Activated CD4-positive, CD25-positive, alpha-beta regulatory T cell treated with anti-CD3 and anti-CD28 coated beads, Interleukin-2, amount 50 U/mL, for 24 hours (primary cell): ENCODE measurements at regions not wholly inside any gene's neighbourhood (a gene's known extent, or its start where the extent isn't known, plus 50 kb on each side); places are given as distances from the start of the nearest gene placed in this dataset.

Experiments used
- ATAC-seq, 2 donors: fragments of 150-1000 bp; cut with Tn5 transposase; one replicate each; pipeline ENCODE4 v1.10.0; 2021; ENCODE audit warnings: mild to moderate bottlenecking in 1 of 2, moderate library complexity in 1 of 2

DNA sequence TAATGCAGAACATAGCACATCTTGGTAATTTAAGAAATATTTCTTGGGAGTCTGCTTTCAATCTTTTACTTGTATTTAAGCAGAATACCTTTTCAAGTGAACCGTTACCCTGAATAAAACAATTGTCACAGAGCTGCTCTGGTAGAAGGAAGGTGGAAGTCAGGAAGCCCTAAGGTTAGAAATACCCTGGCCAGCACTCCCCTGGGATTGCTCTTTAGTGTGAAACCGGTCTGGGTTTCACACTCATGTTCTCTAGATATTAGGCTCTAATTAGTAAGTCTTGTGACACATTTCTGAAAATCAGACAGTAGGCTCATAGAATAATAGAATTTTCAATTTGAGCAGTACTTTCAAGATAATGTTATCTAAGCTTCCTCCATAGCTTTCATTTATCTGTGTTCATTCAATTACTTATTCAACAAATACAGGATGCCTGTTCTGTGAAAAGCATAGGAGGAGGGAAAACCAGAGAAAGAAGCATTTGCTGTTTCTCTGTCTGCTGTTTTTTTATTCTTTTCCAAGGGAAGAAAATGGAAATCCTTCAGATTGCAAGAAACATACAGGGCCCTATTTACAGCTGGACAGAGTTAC, 825.5 kb downstream of the TLR4 start:
- ATAC-seq, result no peak

DNA sequence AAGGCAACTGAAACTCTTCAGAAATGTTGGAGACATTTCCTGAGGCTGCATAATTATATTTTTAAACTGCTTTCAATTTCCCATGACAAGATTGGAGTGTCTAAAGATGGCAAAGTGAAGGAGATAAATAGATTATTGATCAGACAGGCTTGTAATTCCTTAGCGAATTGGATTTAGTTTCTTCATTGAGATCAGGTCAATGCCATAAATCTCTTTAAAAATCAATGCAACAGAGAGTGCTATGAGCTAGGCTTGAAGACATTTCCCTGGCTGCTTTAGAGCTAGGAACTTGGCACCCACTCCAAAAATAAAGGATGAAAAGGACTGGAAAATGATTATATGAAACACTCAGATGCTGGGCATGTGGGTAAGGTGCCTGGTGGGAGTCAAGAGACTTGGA, 828.4 kb downstream of the TLR4 start:
- no peak for ATAC-seq

DNA sequence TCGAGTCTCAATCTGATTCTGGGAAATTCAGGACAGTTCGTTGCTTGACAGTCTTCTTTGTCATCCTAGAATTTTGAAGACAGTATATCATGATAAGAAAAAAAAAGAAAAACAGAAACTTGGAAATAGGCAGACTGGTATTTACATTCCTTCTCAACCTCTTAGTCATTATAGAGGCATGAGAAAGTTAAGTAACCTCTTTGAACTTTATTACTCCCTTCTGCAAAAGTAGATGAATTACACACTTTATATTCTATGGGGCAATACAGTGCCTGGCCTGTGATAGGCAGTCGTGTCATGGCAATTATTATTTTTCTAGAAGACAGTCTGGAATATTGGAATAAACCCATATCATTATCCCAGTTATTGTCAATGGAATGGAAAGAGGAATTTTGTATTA, 828.9 kb downstream of the TLR4 start:
- no peak for ATAC-seq

DNA sequence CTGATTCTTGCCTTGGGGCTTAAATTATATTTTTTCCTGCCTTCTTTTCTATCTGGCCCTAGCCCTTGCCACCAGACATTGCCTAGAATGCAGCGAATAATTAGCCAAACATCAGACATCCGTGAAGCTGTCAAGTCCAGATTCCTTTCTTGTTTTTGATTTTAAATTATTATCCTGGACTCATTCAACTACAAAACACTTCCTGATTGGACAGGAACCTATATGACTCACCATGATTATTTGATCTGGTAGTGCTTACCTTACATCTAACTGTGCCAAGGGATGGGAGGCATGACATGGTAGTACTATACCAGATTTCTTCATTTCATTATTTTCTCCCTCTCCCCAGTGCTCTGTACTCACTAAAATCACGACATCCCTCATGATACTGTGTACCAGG, 829.6 kb downstream of the TLR4 start:
- no peak for ATAC-seq

DNA sequence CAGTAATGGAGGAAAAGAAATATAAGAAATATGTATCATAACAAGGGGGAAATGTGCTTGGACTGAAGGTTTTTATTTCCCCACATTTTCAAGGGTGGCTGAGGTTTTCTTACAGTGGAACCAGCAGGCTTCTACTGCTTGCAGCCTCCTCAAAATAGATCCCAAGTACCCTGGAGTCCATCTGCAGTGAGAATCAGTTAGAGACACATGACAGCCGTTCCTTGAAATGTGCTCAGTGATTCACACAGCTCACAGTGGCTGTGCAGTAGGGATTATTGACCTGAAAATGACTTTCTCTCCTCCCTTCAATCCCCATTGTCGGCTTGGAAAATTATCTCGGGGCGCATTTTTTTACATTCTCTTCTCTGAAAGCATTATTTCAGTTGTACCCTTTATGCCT, 832.0 kb downstream of the TLR4 start:
- ATAC-seq, result no peak

DNA sequence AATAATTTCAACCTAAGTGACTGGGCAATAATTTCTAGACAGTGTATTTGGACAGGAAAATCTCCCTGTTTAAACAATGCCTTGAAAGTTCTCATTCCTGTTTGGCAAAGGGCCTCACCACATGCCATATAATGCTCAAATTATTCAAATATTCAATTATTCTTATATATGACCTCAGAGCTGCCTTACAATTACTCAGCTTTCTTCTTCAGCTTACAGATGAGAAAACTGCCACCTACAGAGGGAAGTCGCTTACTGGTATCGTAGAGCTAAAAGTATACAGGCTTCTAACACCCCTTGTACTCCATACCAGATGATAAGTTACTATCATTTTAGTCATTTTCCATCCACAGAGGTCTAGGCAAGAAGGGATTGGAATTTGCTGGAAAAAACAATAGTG, 830.3 kb downstream of the BRINP1 start:
- no peak for ATAC-seq

DNA sequence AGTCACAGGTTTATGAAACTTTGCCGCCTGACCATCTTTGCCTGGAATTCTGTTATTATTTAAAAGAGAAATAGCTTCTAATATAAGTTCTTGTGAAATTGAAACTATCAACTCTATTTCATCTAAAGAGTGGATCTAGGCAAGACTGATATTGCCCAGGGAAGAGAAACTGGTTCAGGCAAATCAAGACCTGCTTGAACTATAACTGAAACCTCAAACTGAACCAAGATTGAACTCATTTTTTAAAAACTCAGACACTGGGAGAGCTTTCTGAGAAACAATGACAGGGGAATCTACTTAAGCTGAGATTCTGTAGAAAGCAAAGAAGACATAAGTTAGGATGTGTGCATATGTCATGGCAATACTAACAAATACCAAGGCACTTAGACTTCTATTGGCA, 815.8 kb downstream of the BRINP1 start:
- ATAC-seq, result no peak

DNA sequence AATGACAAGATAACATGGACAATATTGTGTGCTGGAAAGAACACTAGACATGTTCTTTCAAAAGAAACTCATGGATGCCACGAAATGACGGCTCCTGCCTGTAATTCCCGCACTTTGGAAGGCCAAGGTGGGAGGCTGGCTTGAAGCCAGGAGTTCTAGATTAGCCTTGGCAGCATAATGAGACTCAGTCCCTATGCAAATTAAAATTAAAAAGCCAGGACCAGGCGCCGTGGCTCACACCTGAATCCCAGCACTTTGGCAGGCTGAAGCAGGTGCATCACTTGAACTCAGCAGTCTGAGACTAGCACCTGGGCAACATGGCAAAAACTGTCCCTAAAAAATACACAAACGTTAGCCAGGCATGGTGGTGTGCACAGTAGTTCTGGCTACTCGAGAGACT, 814.2 kb downstream of the BRINP1 start:
- ATAC-seq, result no peak

DNA sequence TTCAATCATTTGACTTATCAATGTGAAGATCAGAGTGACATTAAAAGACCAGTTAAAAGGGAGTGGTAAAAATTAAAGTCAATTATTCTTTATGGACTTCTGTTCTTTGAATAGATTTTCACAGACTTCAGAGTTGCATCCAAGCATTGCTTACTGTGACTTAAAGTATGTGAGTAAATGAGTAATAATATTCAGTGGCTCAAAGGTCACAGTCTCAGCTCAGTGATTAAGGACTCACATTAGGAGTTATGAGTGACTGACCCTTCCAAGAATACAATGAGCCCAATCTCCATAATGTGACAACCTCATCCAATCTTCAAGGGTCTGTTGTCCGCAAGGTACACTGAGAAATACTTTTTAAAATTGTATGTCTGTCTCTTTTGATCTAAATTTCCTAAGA, 811.2 kb downstream of the BRINP1 start:
- ATAC-seq, result no peak

DNA sequence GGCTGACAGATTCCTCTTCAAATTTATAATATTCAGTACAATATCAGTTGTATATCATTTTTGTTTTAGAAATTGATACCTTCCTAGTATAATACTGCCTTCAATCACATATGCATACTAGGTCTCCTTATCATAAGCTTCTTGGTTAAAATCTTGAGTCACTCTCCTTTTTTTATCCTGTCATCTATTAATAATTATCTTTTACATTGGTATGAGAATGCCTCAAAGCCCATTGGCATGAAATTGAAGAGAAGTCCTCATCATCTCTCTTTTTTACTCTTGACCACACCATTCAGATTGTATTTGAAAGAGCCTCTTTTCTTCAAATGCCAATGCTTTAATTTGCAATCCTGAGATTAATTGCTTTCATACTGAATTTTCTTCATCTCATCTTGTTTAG, 810.3 kb downstream of the BRINP1 start:
- no peak for ATAC-seq

DNA sequence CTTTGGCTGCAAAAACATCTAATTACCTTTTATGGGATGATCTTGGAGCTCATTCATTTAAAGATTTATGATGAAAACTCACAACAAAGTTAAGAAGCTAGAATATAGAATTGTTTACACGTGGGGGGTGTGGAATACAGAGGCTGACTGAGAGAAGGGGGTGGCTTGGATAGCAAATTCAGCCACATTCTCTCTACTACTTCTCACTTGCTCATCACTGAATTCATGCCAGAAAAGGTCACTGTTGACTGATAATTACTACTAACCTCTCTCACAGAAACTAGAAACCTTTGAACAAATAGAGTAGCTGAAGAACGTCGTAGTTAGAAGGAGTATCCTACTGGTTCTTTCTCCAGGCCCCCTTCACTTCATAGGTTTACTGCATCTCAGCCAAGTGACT, 808.2 kb downstream of the BRINP1 start:
- no peak for ATAC-seq

DNA sequence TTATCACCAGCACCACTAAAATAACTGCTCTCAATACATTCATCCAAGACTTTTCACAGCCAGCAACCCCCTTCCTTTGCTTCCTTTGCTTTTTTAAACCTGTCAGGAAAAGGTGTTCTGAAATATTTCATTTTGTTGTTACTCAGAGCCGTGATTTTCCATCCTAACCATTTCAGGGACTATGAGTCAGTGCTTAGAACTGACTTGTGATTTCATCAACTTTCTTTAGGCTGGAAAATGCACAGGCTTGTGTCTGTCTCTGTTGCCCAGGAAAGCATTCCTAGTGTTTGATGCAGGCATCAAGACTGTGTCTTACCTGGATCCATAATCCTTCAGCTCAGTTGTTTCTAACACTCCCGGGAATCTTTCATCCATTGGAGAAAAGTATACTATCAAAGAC, 805.6 kb downstream of the BRINP1 start:
- no peak for ATAC-seq

DNA sequence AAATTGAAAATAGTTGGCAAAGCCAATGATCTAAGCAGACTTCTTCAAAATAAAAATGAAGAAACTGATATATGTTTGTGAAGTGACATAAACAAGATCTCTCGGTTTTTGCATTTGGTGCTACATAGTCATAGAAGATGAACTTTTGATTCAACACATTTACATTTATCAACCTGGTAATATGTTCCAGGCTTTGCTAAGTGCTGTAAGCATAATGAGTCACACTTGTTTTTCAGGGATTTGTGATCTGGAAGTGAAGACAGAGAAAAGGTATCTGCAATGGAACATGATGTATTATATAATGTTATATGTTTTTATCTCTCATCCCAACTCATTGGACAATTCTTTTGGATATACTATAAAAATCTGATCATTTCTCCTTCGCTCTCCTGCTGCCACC, 801.4 kb downstream of the BRINP1 start:
- no peak for ATAC-seq

DNA sequence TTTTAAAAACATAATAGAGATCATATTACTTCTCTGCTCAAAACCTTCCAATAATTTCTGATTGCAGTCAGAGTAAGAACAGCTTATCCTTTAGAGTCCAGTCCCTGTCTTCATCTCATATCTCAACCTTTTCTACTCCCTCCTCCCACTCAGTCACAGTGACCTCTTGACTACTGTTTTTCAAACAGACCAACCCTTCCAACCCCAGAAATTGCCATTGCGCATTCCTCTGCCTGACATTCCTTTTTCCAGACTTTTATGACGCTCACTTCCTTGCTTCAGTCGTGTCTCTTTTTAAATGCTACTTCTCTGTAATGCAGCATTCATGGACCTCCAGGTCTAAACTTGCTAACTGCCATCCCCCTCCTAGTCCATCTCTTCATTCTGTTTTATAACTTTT, 800.5 kb downstream of the BRINP1 start:
- ATAC-seq, result no peak

DNA sequence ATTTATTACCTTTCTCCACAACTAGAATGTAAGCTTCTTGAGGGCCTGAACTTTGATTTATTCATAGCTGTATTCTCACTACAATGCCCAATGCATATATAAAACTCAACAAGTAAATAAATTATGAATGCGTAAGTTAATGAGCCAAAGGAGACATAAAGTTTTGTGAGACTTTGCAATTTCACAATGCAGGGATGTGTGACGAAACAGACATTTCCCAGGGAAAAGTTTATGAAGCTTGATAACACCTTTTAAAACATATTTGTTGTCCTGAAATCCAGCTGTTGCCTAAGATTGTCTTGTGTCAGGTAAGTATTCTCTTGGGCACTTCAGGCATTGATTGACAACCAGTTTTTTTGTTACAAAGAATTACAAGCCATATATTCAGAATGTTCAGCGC, 800.1 kb downstream of the BRINP1 start:
- no peak for ATAC-seq

DNA sequence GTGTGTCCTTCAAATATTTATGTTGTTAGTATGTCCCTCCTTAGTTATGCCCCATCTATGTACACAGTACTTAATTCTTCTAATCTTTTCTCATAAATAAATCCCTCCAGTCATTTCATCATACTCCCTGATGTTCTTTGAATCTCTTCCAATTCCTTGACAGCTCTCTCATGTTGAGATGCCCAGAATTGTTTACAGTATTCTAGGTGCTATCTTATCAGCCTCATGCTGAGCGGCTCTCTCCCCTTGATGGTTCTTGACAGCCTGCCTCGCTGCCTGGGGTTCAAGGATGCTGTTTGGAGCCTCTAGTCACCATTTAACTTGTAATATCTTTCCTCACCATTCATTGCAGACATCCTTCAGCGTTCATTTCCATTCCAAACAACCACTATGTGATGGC, 799.2 kb downstream of the BRINP1 start:
- no peak for ATAC-seq

DNA sequence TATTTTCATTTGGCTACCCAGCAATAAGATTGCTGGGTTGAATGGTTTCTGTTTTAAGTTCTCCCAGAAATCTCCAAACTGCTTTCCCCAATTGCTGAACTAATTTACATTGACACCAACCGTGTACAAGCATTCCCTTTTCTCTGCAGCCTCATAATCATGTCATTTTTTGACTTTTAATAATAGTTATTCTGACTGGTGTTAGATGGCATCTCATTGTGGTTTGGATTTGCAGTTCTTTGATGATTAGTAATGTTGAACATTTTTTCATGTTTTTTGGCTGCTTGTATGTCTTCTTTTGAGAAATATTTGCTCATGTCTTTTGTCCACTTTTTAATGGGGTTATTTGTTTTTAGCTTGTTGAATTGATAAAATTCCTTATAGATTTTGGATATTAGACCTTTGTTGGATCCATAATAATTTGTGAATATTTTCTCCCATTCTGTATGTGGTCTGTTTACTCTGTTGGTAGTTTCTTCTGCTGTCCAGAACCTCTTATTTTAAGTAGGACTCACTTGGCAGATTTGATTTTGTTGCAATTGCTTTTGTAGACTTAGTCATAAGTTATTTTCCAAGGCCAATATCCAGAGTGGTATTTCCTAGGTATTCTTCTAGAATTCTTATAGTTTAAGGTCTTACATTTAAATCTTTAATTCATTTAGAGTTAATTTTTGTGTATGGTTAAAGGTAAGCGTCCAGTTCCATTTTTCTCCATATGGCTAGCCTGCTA, 793.7 kb downstream of the BRINP1 start:
- no peak for ATAC-seq

DNA sequence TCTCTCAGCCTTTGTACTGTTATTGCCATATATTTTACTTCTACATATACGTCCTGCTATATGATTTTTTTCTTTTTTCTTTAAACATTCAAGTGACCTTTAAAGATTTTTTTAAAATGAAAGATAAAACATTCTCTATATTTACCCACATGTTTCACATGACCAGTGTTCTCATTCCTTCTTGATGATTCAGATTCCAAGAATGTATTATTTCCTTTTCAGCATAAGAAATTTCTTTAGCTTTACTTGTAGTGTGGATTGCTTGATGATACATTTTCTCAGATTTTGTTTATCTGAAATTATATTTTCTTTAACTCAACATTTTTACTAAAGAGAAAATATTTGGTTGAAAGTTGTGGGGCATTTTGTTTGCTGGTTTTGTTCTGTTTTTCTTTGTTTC, 792.1 kb downstream of the BRINP1 start:
- ATAC-seq, result no peak

DNA sequence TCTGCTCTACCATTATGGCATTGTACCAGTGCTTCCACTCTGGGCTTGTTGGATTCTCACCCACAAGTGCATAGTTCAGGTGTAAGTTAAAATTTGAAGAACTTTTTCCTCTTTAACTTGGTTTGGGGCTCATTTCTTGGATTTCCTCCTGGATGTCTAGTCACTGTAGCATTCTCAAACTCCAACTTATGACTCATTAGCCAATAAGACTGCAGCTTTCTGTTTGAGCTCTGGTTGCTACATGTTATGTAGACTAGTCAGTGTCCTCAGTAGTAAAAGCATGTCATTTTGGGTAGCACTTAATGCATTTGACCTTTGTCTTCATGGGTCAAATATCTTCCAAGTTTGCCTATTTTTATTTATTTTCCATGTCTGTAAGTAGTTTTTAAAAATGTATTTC, 790.8 kb downstream of the BRINP1 start:
- ATAC-seq, result no peak

DNA sequence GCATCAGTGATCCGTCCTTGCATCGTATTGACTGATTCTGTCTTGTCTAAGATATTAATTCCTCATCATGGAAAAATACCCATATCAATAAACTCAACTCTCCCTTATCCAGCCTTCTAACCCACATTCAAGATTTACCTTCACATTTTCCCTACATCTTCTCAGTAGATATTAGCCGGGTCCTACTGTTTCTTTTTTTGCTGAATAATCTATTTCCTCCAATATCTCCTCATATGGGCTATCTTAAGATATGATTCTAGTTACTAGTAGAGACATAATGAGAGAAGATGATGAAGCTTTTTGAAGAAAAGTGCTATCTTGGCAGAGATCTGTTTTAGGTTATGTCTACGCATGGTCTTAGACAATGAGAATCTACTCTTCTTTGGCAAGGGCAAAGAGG, 785.8 kb downstream of the BRINP1 start:
- ATAC-seq, result no peak

DNA sequence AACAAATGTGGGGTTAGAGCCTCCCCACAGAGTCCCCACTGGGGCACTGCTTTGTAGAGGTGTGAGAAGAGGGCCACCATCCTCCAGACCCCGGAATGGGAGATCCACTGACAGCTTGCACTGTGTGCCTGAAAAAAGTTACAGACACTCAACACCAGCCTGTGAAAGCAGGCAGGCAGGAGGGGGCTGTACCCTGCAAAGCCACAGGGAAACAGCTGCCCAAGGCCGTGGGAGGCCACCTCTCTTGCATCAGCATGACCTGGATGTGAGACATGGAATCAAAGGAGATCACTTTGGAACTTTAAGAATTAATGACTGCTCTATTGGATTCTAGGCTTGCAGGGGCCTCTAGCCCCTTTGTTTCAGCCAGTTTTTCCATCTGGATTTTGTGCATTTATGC, 782.3 kb downstream of the BRINP1 start:
- ATAC-seq, result no peak

DNA sequence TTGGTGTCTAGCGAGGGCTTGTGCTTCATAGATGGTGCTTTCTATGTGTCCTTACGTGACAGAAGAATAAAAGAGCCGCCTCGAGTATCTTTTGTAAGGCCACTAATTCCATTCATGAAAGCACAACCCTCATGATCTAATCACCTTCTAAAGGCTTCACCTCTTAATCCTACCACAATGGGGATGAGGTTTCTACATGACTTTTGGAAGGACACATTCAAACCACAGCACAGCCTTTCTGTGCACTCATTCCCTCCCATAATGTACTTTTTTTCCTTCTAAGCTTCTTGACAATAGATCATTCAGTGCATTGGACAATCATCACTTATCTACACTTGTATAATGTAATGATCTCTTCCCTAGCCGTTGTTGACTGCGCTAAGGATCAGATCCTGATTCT, 774.8 kb downstream of the BRINP1 start:
- ATAC-seq, result no peak

DNA sequence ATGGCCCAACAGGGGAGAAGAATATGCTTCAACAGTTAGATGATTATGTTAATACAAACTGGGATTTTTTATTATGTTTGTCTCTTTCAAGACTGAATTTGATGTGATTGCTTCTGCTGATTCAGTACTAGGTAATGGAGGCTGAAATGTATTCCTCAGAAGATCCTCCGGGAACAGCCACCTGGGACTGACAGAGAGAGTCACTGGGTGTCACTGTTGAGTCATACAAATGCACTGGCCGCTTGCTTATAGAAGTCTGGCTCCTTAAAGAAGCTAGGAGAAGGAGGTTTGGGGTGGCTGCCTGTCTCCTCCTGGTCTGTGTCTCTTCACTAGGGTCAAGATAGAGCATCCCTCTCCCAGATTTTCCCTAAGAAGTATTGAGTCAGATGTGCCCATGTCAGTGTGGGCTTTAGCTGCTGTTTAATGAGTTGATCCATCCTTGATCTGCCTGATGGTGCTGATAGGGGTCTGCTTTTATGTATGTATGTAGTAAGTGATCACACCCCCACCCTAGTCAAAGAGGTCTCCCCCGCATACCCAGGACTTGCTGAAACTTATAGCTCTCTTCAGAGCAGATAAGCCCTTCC, 773.4 kb downstream of the BRINP1 start:
- ATAC-seq, result no peak

DNA sequence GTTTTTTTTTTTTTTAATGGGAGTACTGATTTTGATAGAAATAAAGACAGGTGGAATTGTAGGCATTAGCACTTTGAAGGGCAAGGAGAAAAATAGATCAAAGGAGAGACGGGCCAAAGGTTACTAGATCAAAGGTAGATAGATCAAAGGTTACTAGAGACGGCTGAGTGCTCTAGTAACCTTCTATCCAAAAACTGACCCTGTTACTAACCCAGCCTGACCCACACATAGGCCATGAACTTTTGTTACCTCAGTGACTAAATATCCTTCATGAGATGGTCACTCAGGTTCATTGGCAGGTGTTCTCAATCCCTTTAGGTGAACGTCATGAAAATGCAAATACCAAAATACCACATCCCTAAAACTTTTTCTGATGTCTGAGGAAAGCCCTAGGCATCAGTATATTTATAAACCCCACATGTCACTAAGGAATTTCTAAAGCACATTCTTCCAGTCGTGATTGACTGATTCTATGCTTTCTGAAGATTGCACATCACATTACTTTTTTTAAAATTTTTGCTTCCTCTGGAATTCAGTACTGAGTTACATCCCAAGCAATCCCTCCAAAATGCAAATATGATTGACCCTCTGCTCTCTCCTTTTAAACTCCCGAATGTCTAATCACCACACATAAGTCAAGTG, 772.7 kb downstream of the BRINP1 start:
- ATAC-seq, result no peak
